Breast epithelium (tissue), 3 donors: ENCODE measurements at regions not wholly inside any gene's neighbourhood (a gene's known extent, or its start where the extent isn't known, plus 50 kb on each side); places are given as distances from the start of the nearest gene placed in this dataset.

Experiments used
- CTCF ChIP-seq, 3 donors: fragments of 450-650 bp; IDR thresholded peaks; one replicate each; pipeline ENCODE4 v1.5.1; 2016 to 2017; ENCODE audit warnings: antibody characterized with exemption in 3 of 3, mild to moderate bottlenecking in 3 of 3, moderate library complexity in 3 of 3
- POLR2A ChIP-seq: fragments of 450-650 bp; IDR thresholded peaks from one replicate; pipeline ENCODE4 v1.6.1; 2016; ENCODE audit warnings: antibody characterized with exemption, mild to moderate bottlenecking, moderate library complexity

- TF ChIP-seq CTCF (IDR thresholded peaks at IDR 0.05), result no peak
- TF ChIP-seq POLR2A, result no peak
Measured at GRCh38 chr7:16267953-16268820, 153.2 kb downstream of the CRPPA start.
